SKM-1 treated with dmso at 0.1 percent for 144 hours (cell line): ENCODE measurements at regions not wholly inside any gene's neighbourhood (a gene's known extent, or its start where the extent isn't known, plus 50 kb on each side); places are given as distances from the start of the nearest gene placed in this dataset.
"Not testable (repeated sequence)": the region's sequence is repeated elsewhere in the genome, so short reads cannot be mapped to it uniquely, and the experiment has no call there.

ENCODE experiments used
- DNase-seq: peaks from one replicate; lab custom pipeline; 2025; ENCODE audit not compliant: unreplicated experiment; lab: John Stamatoyannopoulos, UW

GRCh38 chr5:56733580-56733979 lies 81.8 kb upstream of the MAP3K1 start:
- no peak for DNase-seq

GRCh38 chr5:56732121-56732520 lies 83.2 kb upstream of the MAP3K1 start:
- DNase-seq = no peak

GRCh38 chr5:56731473-56731872 lies 83.9 kb upstream of the MAP3K1 start:
- DNase-seq = not testable (repeated sequence)

- DNase-seq = no peak
These were observed 85.9 kb upstream of the MAP3K1 start for GRCh38 chr5:56729488-56729887.

- no peak for DNase-seq
These were observed 89.5 kb upstream of the MAP3K1 start for GRCh38 chr5:56725711-56726411.

- DNase-seq = not testable (repeated sequence)
These were observed 90.5 kb upstream of the MAP3K1 start for GRCh38 chr5:56724857-56725256.

GRCh38 chr5:56722317-56722716 lies 93.0 kb upstream of the MAP3K1 start:
- DNase-seq = no peak

- no peak for DNase-seq
These were observed 97.9 kb upstream of the MAP3K1 start for GRCh38 chr5:56717253-56717987.

GRCh38 chr5:56715986-56716385 lies 99.4 kb upstream of the MAP3K1 start:
- DNase-seq = no peak

GRCh38 chr5:56712895-56713591 lies 102.3 kb upstream of the MAP3K1 start:
- DNase-seq = no peak

GRCh38 chr5:56710826-56711590 lies 104.3 kb upstream of the MAP3K1 start:
- no peak for DNase-seq

GRCh38 chr5:56706504-56706903 lies 108.8 kb upstream of the MAP3K1 start:
- DNase-seq = no peak

- DNase-seq = no peak
These were observed 110.1 kb upstream of the MAP3K1 start for GRCh38 chr5:56705217-56705616.

- DNase-seq = no peak
These were observed 111.4 kb upstream of the MAP3K1 start for GRCh38 chr5:56703952-56704351.

GRCh38 chr5:56700711-56701110 lies 114.6 kb upstream of the MAP3K1 start:
- no peak for DNase-seq

GRCh38 chr5:56699538-56699937 lies 115.8 kb upstream of the MAP3K1 start:
- DNase-seq = no peak

- no peak for DNase-seq
These were observed 116.6 kb upstream of the MAP3K1 start for GRCh38 chr5:56698463-56699381.

GRCh38 chr5:56696900-56697299 lies 118.4 kb upstream of the MAP3K1 start:
- DNase-seq = no peak

GRCh38 chr5:56693220-56693579 lies 122.1 kb upstream of the MAP3K1 start:
- DNase-seq = no peak
